Mucosa of rectum (tissue), 2 donors: ENCODE measurements at regions not wholly inside any gene's neighbourhood (a gene's known extent, or its start where the extent isn't known, plus 50 kb on each side); places are given as distances from the start of the nearest gene placed in this dataset.
"Not testable (repeated sequence)": the region's sequence is repeated elsewhere in the genome, so short reads cannot be mapped to it uniquely, and the experiment has no call there.

Experiments
- H3K27ac ChIP-seq, 2 donors: one replicate each; pipeline ENCODE4 v1.7.0; 2013; ENCODE audit warnings: inconsistent platforms in 2 of 2, low read depth in 2 of 2, low read length in 2 of 2
- H3K27me3 ChIP-seq, 2 donors: one replicate each; pipeline ENCODE4 v1.7.0; 2013; ENCODE audit warnings: low read length in 2 of 2; ENCODE audit not compliant: control insufficient read depth in 2 of 2, insufficient read depth in 2 of 2
- H3K36me3 ChIP-seq, 2 donors: one replicate each; pipeline ENCODE4 v1.7.0; 2013; ENCODE audit warnings: low read length in 2 of 2; ENCODE audit not compliant: control insufficient read depth in 2 of 2, insufficient read depth in 2 of 2
- H3K4me1 ChIP-seq, 2 donors: one replicate each; pipeline ENCODE4 v1.7.0; 2013; ENCODE audit warnings: low read length in 2 of 2, mild to moderate bottlenecking in 1 of 2; ENCODE audit not compliant: control insufficient read depth in 2 of 2, insufficient read depth in 2 of 2
- H3K4me3 ChIP-seq, 2 donors: one replicate each; pipeline ENCODE4 v1.7.0; 2013; ENCODE audit warnings: low read length in 2 of 2
- H3K9ac ChIP-seq, 2 donors: one replicate each; pipeline ENCODE4 v1.7.0; 2013; ENCODE audit warnings: low read length in 2 of 2, low read depth in 1 of 2, mild to moderate bottlenecking in 1 of 2
- H3K9me3 ChIP-seq, 2 donors: one replicate each; pipeline ENCODE4 v1.7.0; 2013; ENCODE audit warnings: low read length in 2 of 2; ENCODE audit not compliant: control insufficient read depth in 2 of 2
- donor health status: healthy.
- donor health status: Normal muscosa, but diverticular disease.

GRCh38 chr7:67654642-67655041 is 658.0 kb downstream of the TYW1 start:
- Histone ChIP-seq H3K36me3 (no peaks in the 10 kb centered on the region), H3K4me3 (no peak overlapping the region), H3K27me3 (no peaks in the 10 kb centered on the region), H3K27ac (no peak overlapping the region), H3K4me1 (no peaks in the 10 kb centered on the region), H3K9me3 (no peaks in the 10 kb centered on the region), H3K9ac (no peak overlapping the region)

DNA sequence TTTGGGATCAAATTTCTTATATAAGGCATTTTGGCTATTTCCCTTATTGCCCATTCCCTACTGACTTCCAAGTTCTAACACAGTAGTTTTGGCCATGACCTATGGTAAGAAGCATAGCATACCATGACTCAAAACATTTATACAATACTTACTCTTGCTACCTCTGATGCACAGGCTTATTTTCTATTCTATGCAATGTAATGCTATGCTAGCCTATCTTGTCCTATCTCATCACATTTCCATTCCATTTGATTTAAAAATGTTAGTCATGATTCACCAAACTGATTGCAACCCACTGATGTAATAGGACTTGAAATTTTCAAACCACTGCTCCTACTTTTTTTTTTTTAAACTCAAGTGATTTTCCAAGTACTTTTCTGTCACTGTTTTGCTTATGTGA is 658.5 kb downstream of the TYW1 start:
- Histone ChIP-seq H3K4me3 (no peak overlapping the region), H3K9ac (no peak overlapping the region), H3K4me1 (no peaks in the 10 kb centered on the region), H3K27me3 (no peaks in the 10 kb centered on the region), H3K36me3 (no peaks in the 10 kb centered on the region), H3K27ac (no peak overlapping the region), H3K9me3 (no peaks in the 10 kb centered on the region)

DNA sequence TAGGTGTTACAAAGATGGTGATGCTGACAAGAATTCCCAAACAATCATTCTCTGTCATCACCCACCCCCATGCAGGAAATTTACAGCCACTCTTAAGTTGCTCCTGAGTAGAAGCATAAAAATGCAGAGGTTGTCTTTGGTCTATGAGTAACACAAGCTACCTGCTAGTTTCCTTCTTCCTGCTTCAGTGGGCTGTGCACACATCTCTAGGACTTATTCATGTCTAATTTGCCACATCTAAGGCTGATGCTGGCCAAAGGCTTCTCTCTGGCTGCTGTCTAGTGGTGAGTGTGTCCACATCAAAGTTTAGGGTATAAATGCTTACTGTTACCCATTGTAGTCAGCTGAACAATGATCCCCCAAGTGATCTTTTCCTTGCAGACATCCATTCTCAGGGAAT is 662.5 kb downstream of the TYW1 start:
- Histone ChIP-seq H3K9ac (no peak overlapping the region), H3K36me3 (no peaks in the 10 kb centered on the region), H3K4me1 (no peaks in the 10 kb centered on the region), H3K4me3 (no peak overlapping the region), H3K9me3 (no peaks in the 10 kb centered on the region), H3K27me3 (no peaks in the 10 kb centered on the region), H3K27ac (no peak overlapping the region)

DNA sequence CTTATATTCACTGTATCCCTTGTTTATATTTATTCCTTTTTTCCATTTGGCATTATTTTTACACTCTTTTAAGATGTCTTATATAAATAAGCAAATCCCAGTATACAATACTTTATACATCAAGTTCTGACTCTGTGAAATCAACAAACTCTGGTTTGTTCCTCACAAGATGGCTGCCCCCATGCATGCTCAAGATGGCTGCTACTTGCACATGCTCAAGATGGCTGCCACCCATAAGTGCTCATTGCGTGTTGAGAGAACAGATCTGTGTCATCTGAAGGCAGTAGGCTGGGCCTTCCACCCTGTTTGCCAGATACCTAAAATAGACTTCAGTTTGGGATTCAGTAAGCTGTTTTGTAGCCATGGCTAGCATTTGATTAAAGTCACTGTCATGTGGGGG is 666.2 kb downstream of the TYW1 start:
- Histone ChIP-seq H3K9me3 (no peaks in the 10 kb centered on the region), H3K9ac (no peak overlapping the region), H3K27ac (no peak overlapping the region), H3K27me3 (no peaks in the 10 kb centered on the region), H3K36me3 (no peaks in the 10 kb centered on the region), H3K4me1 (no peaks in the 10 kb centered on the region), H3K4me3 (no peak overlapping the region)

GRCh38 chr7:67663644-67664043 is 667.0 kb downstream of the TYW1 start:
- H3K9me3 ChIP-seq: no peaks in the 10 kb centered on the region
- H3K9ac ChIP-seq: no peak overlapping the region
- H3K4me3 ChIP-seq: no peak overlapping the region

GRCh38 chr7:67666359-67666758 is 669.7 kb downstream of the TYW1 start:
- H3K27me3 ChIP-seq, H3K4me1 ChIP-seq, H3K9me3 ChIP-seq, H3K4me3 ChIP-seq, H3K27ac ChIP-seq, H3K36me3 ChIP-seq, H3K9ac ChIP-seq: not testable (repeated sequence)

More at GRCh38 chr7:67663644-67664043, 667.0 kb downstream of the TYW1 start:
- H3K4me1 ChIP-seq: no peaks in the 10 kb centered on the region
- no peak overlapping the region for H3K27ac ChIP-seq
- H3K36me3 ChIP-seq: no peaks in the 10 kb centered on the region
- H3K27me3 ChIP-seq: no peaks in the 10 kb centered on the region

GRCh38 chr7:67671006-67671548 is 674.4 kb downstream of the TYW1 start:
- Histone ChIP-seq H3K9me3 (no peaks in the 10 kb centered on the region), H3K27me3 (no peaks in the 10 kb centered on the region), H3K27ac (no peak overlapping the region), H3K9ac (no peak overlapping the region), H3K4me1 (no peaks in the 10 kb centered on the region), H3K36me3 (no peaks in the 10 kb centered on the region), H3K4me3 (no peak overlapping the region)

GRCh38 chr7:67673861-67674260 is 677.2 kb downstream of the TYW1 start:
- H3K36me3 ChIP-seq: no peaks in the 10 kb centered on the region
- H3K4me1 ChIP-seq: no peaks in the 10 kb centered on the region
- H3K27ac ChIP-seq: no peak overlapping the region
- H3K27me3 ChIP-seq: no peaks in the 10 kb centered on the region
- H3K9ac ChIP-seq: no peak overlapping the region
- H3K9me3 ChIP-seq: no peaks in the 10 kb centered on the region
- H3K4me3 ChIP-seq: no peak overlapping the region

GRCh38 chr7:67674862-67675261 is 678.2 kb downstream of the TYW1 start:
- H3K27me3 ChIP-seq, H3K36me3 ChIP-seq, H3K4me1 ChIP-seq, H3K4me3 ChIP-seq, H3K9me3 ChIP-seq, H3K9ac ChIP-seq, H3K27ac ChIP-seq: not testable (repeated sequence)

GRCh38 chr7:67675971-67676370 is 679.3 kb downstream of the TYW1 start:
- no peaks in the 10 kb centered on the region for H3K9me3 ChIP-seq
- H3K4me1 ChIP-seq: no peaks in the 10 kb centered on the region
- no peak overlapping the region for H3K4me3 ChIP-seq
- H3K9ac ChIP-seq: no peak overlapping the region
- H3K27me3 ChIP-seq: no peaks in the 10 kb centered on the region
- no peak overlapping the region for H3K27ac ChIP-seq
- H3K36me3 ChIP-seq: no peaks in the 10 kb centered on the region

GRCh38 chr7:67678419-67678818 is 681.8 kb downstream of the TYW1 start:
- Histone ChIP-seq H3K4me1 (no peaks in the 10 kb centered on the region), H3K36me3 (no peaks in the 10 kb centered on the region), H3K27ac (no peak overlapping the region), H3K9ac (no peak overlapping the region), H3K9me3 (no peaks in the 10 kb centered on the region), H3K4me3 (no peak overlapping the region), H3K27me3 (no peaks in the 10 kb centered on the region)
